ENCODE measurements at regions not wholly inside any gene's neighbourhood (a gene's known extent, or its start where the extent isn't known, plus 50 kb on each side); places are given as distances from the start of the nearest gene placed in this dataset.

DNA sequence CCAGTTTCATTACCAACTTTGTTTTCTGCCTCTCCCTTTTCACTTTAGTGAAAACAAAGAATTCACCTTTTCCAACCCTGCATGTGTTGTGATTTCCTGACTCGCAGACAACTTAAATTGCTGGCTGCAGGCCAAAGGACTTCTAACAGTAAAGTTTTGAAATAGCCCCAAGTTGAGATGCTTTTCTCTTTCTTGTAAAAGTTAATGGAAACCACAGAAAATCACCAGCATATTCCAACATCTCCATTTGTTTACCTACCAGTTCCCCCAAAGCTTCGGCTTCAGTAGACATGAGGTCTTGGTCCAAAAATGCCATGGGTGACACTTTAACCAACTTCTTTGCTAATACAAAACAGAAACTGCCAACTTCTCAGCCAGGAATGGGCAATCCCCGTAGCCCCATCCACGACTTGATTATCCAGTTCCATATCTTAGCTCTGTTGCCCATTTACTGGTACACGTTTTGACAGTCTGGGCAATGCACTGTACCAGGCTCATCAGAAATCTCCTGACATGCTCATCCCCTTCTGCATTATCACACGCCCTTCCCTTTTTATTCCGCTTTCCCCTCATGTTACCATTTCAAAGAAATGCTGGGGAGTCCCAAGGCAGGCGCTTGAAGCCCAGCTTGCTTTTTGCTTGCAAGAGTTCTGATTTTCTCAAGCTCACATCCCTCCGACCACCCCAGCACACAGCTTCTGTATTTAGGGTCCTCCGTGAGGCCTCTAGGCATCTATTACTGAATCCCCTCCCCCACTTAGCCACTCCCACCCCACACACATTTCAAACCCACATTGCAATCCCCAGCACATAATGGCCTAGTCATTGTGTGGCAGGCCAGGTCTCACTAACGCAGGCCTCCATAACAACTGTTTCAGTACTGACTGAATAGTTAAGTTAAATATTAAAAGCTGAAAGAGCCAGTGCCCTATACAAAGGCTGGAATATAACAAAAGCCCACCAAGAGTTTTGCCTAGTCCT is 137.9 kb upstream of the S100G start:
- H3K36me3 ChIP-seq (ENCODE audit: control insufficient read depth in 2 of 2, insufficient read depth in 2 of 2, low read length in 1 of 2): no peaks in the 10 kb centered on the region
- H3K4me3 ChIP-seq (ENCODE audit: low read depth in 1 of 2, low read length in 2 of 2): no peak overlapping the region
- no peak overlapping the region for H3K27ac ChIP-seq (ENCODE audit: low read depth in 2 of 2, low read length in 1 of 2)
- no peaks in the 10 kb centered on the region for H3K4me1 ChIP-seq (ENCODE audit: control insufficient read depth in 2 of 2, insufficient read depth in 2 of 2, low read length in 1 of 2)
- H3K9me3 ChIP-seq (ENCODE audit: control insufficient read depth in 2 of 2, insufficient read depth in 1 of 2, low read depth in 1 of 2, low read length in 1 of 2): no peaks in the 10 kb centered on the region
- 76 to 84% methylated on average over 11 of the region's 11 CpGs for WGBS, 2 donors
- H3K27me3 ChIP-seq (ENCODE audit: control insufficient read depth in 1 of 2, insufficient read depth in 2 of 2, low read length in 2 of 2): peaks cover 0 to 2% of the 10 kb centered on the region in 2 donors

DNA sequence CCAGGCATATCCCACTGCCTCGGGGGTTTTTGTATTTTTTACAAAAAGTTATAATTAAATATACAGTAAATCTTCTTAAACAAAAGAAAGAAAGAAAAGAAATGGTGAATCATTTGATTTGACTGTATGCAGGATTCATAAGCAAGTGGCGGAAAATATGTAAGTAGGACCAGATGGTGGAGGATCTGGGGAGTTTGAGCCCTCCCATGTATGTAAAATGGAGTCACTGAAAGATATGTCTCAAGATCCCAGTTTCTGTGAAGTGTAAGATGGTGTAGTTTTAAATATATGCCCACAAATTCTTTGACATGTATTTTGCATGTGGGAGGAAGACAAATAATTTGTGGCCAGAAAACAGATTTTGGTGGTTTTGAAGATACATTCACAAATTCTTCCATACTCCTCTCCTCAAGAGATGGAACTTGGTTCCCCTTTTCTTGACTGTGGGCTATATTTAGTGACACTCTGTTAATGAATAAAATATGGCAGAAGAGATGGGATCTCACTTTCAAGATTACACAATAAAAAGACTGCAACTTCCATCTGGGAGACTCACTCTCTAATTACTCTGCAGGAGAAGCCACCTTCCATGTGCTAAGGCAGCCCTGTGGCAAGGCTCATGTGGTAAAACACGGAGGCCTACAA is 133.6 kb upstream of the S100G start:
- no peak overlapping the region for H3K27ac ChIP-seq (ENCODE audit: low read depth in 2 of 2, low read length in 1 of 2)
- H3K4me3 ChIP-seq (ENCODE audit: low read depth in 1 of 2, low read length in 2 of 2): no peak overlapping the region
- peaks cover 0 to 2% of the 10 kb centered on the region in 2 donors for H3K27me3 ChIP-seq (ENCODE audit: control insufficient read depth in 1 of 2, insufficient read depth in 2 of 2, low read length in 2 of 2)
- H3K9me3 ChIP-seq (ENCODE audit: control insufficient read depth in 2 of 2, insufficient read depth in 1 of 2, low read depth in 1 of 2, low read length in 1 of 2): no peaks in the 10 kb centered on the region
- H3K36me3 ChIP-seq (ENCODE audit: control insufficient read depth in 2 of 2, insufficient read depth in 2 of 2, low read length in 1 of 2): no peaks in the 10 kb centered on the region
- WGBS, 2 donors: 70 to 71% methylated on average over 3 of the region's 3 CpGs
- H3K4me1 ChIP-seq (ENCODE audit: control insufficient read depth in 2 of 2, insufficient read depth in 2 of 2, low read length in 1 of 2): no peaks in the 10 kb centered on the region

DNA sequence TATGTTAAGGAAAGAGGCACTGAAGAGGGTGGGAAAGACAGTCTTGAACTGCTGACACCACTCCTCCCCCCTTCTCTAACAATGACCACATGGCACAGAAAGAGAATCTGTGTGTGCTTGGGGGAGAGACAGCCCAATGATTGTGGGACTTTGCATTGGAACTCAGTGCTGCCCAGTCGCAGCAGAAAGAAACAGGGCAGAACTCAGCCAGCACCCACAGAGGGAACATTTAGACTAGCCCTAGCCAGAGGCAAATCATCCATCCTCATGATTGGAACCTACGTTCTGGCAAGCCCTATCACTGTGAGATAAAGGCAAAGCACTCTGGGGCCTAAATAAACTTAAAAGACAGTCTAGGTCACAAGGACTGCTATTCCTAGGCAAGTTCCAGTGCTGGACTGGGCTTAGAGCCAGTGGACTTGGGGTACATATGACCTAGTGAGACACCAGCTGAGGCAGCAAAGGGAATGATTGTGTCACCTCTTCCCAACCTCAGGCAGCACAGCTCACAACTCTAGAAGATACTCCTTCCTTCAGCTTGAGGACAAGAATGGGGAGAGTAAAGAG is 132.8 kb upstream of the S100G start:
- 64 to 65% methylated on average over 2 of the region's 2 CpGs for WGBS, 2 donors

DNA sequence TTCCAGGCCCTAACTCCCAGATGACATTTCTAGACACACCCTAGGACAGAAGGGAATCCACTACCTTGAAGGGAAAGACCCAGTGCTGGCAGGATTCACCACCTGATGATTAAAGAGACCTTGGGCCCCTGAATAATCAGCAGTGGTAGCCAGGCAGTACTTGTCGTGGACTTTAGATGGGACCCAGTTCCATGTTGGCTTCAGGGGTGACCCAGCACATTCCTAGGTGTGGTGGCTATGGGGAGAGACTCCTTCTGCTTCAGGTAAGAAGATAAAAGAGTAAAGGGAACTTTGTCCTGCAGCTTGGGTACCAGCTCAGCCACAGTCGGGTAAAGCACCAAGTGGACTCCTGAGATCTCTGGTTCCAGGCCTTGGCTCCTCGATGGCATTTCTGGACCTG is 131.8 kb upstream of the S100G start:
- Histone ChIP-seq H3K4me3 (ENCODE audit: low read depth in 1 of 2, low read length in 2 of 2) (no peak overlapping the region), H3K9me3 (ENCODE audit: control insufficient read depth in 2 of 2, insufficient read depth in 1 of 2, low read depth in 1 of 2, low read length in 1 of 2) (no peaks in the 10 kb centered on the region), H3K4me1 (ENCODE audit: control insufficient read depth in 2 of 2, insufficient read depth in 2 of 2, low read length in 1 of 2) (no peaks in the 10 kb centered on the region), H3K27me3 (ENCODE audit: control insufficient read depth in 1 of 2, insufficient read depth in 2 of 2, low read length in 2 of 2) (peaks cover 0 to 2% of the 10 kb centered on the region in 2 donors), H3K27ac (ENCODE audit: low read depth in 2 of 2, low read length in 1 of 2) (no peak overlapping the region), H3K36me3 (ENCODE audit: control insufficient read depth in 2 of 2, insufficient read depth in 2 of 2, low read length in 1 of 2) (no peaks in the 10 kb centered on the region)
- 91 to 93% methylated on average over 3 of the region's 3 CpGs for WGBS, 2 donors

More for the DNA sequence above, 132.8 kb upstream of the S100G start:
- Histone ChIP-seq H3K4me1 (ENCODE audit: control insufficient read depth in 2 of 2, insufficient read depth in 2 of 2, low read length in 1 of 2) (no peaks in the 10 kb centered on the region), H3K27me3 (ENCODE audit: control insufficient read depth in 1 of 2, insufficient read depth in 2 of 2, low read length in 2 of 2) (peaks cover 0 to 2% of the 10 kb centered on the region in 2 donors), H3K4me3 (ENCODE audit: low read depth in 1 of 2, low read length in 2 of 2) (no peak overlapping the region), H3K9me3 (ENCODE audit: control insufficient read depth in 2 of 2, insufficient read depth in 1 of 2, low read depth in 1 of 2, low read length in 1 of 2) (no peaks in the 10 kb centered on the region), H3K36me3 (ENCODE audit: control insufficient read depth in 2 of 2, insufficient read depth in 2 of 2, low read length in 1 of 2) (no peaks in the 10 kb centered on the region), H3K27ac (ENCODE audit: low read depth in 2 of 2, low read length in 1 of 2) (no peak overlapping the region)

DNA sequence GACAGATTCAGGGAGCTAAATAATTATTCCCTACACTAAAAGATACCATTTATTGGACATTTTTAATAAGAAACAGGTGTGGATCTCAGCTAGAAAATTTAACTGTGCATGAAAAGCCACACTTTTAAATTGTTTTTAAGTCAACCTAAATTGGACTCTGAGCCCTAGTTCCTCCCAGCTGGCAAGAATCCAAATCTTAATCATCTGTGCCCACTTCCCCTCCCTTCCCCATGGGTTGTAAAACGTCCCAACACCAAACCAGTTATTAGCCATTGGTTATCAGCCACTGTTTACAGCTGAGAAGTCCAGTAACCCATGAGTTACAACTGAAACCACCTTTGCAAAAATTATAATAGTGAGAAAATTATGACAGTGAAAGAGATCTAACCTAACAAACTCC is 125.6 kb upstream of the S100G start:
- Histone ChIP-seq H3K4me1 (ENCODE audit: control insufficient read depth in 2 of 2, insufficient read depth in 2 of 2, low read length in 1 of 2) (no peaks in the 10 kb centered on the region), H3K4me3 (ENCODE audit: low read depth in 1 of 2, low read length in 2 of 2) (no peak overlapping the region), H3K9me3 (ENCODE audit: control insufficient read depth in 2 of 2, insufficient read depth in 1 of 2, low read depth in 1 of 2, low read length in 1 of 2) (no peaks in the 10 kb centered on the region), H3K27ac (ENCODE audit: low read depth in 2 of 2, low read length in 1 of 2) (no peak overlapping the region), H3K27me3 (ENCODE audit: control insufficient read depth in 1 of 2, insufficient read depth in 2 of 2, low read length in 2 of 2) (peaks cover 0 to 4% of the 10 kb centered on the region in 2 donors), H3K36me3 (ENCODE audit: control insufficient read depth in 2 of 2, insufficient read depth in 2 of 2, low read length in 1 of 2) (no peaks in the 10 kb centered on the region)
- 3 to 24% methylated on average over 1 of the region's 1 CpG for WGBS, 2 donors

DNA sequence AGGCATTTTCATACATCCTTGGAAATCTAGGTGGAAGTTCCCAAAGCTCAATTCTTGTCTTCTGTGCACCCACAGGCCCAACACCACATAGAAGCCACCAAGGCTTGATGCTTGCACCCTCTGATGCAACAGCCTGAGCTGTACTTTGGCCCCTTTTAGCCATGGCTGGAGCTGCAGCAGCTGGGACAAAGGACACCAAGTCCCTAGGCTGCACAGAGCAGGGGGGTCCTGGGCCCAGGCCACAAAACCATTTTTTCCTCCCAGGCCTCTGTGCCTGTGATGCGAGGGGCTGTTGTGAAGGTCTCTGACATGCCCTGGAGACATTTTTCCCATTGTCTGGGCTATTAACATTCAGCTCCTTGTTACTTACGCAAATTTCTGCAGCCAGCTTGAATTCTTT is 124.0 kb upstream of the S100G start:
- no peaks in the 10 kb centered on the region for H3K36me3 ChIP-seq (ENCODE audit: control insufficient read depth in 2 of 2, insufficient read depth in 2 of 2, low read length in 1 of 2)
- H3K4me1 ChIP-seq (ENCODE audit: control insufficient read depth in 2 of 2, insufficient read depth in 2 of 2, low read length in 1 of 2): no peaks in the 10 kb centered on the region
- no peaks in the 10 kb centered on the region for H3K9me3 ChIP-seq (ENCODE audit: control insufficient read depth in 2 of 2, insufficient read depth in 1 of 2, low read depth in 1 of 2, low read length in 1 of 2)
- peaks cover 0 to 4% of the 10 kb centered on the region in 2 donors for H3K27me3 ChIP-seq (ENCODE audit: control insufficient read depth in 1 of 2, insufficient read depth in 2 of 2, low read length in 2 of 2)
- 83 to 95% methylated on average over 2 of the region's 2 CpGs for WGBS, 2 donors
- H3K4me3 ChIP-seq (ENCODE audit: low read depth in 1 of 2, low read length in 2 of 2): no peak overlapping the region
- H3K27ac ChIP-seq (ENCODE audit: low read depth in 2 of 2, low read length in 1 of 2): no peak overlapping the region

DNA sequence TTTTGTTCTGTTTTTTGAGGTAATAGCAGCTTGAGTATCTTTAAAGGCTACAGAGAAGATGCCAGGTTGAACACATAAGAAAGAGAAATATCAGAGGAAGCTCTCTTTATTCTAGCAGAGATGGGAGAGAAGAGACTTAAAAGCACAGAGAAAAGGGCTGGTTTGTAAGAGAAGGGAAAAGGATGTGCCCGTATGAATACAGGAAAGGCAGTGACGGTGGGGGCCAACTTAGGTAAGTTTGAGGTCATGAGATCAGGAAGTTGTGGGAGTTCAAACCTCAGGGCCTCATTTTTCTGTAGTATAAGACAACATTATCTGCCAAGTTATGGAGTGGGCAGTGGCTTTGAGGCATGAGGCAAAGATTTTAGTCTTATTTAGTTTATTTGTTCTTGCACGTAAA is 121.3 kb upstream of the S100G start:
- no peak overlapping the region for H3K27ac ChIP-seq (ENCODE audit: low read depth in 2 of 2, low read length in 1 of 2)
- no peaks in the 10 kb centered on the region for H3K9me3 ChIP-seq (ENCODE audit: control insufficient read depth in 2 of 2, insufficient read depth in 1 of 2, low read depth in 1 of 2, low read length in 1 of 2)
- H3K27me3 ChIP-seq (ENCODE audit: control insufficient read depth in 1 of 2, insufficient read depth in 2 of 2, low read length in 2 of 2): peaks cover 0 to 4% of the 10 kb centered on the region in 2 donors
- no peaks in the 10 kb centered on the region for H3K36me3 ChIP-seq (ENCODE audit: control insufficient read depth in 2 of 2, insufficient read depth in 2 of 2, low read length in 1 of 2)
- H3K4me1 ChIP-seq (ENCODE audit: control insufficient read depth in 2 of 2, insufficient read depth in 2 of 2, low read length in 1 of 2): no peaks in the 10 kb centered on the region
- H3K4me3 ChIP-seq (ENCODE audit: low read depth in 1 of 2, low read length in 2 of 2): no peak overlapping the region
- WGBS, 2 donors: 35 to 64% methylated on average over 3 of the region's 3 CpGs

Measured in esophagus (tissue), 2 donors.